ENCODE measurements at regions not wholly inside any gene's neighbourhood (a gene's known extent, or its start where the extent isn't known, plus 50 kb on each side); places are given as distances from the start of the nearest gene placed in this dataset.

DNA sequence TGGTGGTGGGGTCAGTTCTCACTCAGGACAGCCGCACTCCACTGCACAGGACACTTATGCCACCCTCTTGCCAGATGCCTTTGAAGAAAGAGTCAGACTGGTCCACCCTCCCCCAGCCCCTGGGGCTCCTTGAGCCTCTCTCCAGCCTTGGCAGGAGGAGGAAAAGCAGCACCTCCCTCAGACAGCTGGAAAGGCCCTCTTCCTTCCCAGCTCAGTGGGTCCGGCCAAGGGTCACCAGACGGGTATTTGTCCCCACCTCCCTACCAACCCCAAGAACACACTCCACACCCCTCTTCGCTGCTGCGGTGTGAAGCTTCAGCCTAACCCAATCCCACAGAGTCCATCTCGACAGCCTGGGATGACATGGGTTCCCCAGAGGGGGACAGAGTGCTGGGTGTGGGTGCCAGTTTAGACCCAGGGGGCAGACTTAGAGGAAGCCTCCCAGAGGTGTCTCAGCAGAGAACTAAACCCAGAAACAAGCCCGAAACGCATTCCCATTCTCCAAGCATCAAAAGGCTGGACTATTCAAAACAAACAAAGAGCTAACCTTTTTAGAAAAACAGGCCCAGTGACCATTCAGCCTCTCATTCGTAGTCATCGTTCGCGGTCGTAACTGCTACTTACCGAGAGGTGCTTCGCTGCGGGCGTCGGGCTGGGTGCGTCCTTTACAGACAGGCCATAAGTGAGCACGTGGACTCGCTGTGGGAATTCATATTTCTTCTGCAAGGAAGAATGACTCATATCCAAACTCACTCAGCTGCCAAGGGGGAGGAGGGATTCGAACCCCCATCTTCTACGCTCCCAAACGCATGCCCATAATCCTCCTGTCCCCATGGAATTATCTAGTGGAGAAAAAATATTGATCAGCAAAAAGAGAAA is 57.5 kb upstream of the ANO1 start:
- Mint-ChIP-seq H3K9me3 (no peaks in the 10 kb centered on the region), H3K27ac (no peak overlapping the region), H3K36me3 (no peaks in the 10 kb centered on the region), H3K4me1 (ENCODE audit: low read depth in 2 of 2) (no peaks in the 10 kb centered on the region), H3K4me3 (no peak overlapping the region), H3K27me3 (peaks cover 3 to 8% of the 10 kb centered on the region in 2 donors)
- no peak for ATAC-seq
- no peak for DNase-seq (ENCODE audit: low spot score)

DNA sequence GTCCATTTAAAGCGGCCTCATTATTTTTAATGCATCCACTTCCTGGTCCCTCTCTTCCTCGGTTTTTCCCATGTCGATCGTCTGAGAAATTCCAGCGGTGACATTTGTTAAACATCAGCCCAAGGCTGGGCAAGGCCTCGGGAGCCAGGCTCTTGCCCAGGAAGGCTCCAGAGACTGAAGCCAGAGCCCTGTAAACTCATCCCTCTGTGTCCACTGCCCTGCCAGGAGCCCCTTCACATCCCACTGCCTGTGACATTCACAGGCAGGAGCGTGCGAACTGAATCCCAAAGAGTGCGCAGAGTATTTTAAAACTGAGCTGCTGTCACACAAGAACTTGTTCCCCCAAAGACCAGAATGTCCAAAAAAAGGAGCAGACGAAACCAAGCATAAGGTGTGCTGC is 56.5 kb upstream of the ANO1 start:
- H3K4me1 Mint-ChIP-seq (ENCODE audit: low read depth in 2 of 2): no peaks in the 10 kb centered on the region
- H3K4me3 Mint-ChIP-seq: no peak overlapping the region
- no peaks in the 10 kb centered on the region for H3K36me3 Mint-ChIP-seq
- H3K9me3 Mint-ChIP-seq: no peaks in the 10 kb centered on the region
- no peak overlapping the region for H3K27ac Mint-ChIP-seq
- DNase-seq (ENCODE audit: low spot score): no peak
- no peak for ATAC-seq
- peaks cover 3 to 8% of the 10 kb centered on the region in 2 donors for H3K27me3 Mint-ChIP-seq

DNA sequence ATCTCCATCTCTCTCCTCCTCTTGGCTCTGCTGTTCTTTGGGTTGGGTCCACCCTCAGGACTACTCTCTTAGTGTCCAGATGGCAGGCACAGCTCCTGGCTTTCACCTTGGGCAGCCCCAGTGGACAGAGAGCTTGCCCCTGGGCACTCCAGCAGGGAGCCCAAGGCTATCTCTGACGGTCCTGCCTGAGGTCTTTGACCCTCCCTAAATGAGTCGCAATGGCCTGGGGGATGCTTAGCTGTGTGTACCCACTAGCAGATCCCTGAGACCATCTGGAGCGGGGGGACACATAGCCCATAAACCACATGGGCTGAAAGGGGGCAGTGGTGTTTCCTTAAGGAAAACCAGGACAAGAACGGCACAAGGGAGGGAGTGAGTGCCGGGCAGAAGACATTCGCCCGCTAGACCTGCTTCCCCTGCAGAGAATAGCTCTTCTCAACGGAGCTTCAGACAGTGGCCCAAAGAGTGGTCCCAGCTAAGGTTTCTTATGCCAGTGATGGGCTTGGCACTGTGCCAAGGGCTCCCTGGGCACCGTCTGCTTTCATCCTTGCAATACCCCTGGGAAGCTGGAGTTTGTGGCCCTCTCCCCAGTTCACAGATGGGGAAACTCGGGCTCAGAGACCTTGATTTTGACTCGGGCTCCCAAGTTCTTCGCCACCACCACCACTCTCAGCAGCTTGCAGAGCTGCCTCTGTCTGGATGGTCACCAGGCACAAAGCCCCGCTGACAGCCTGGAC is 53.9 kb upstream of the ANO1 start:
- no peak overlapping the region for H3K4me3 Mint-ChIP-seq
- no peak for ATAC-seq
- no peak for DNase-seq (ENCODE audit: low spot score)
- H3K36me3 Mint-ChIP-seq: no peaks in the 10 kb centered on the region
- no peak overlapping the region for H3K27ac Mint-ChIP-seq
- no peaks in the 10 kb centered on the region for H3K4me1 Mint-ChIP-seq (ENCODE audit: low read depth in 2 of 2)
- H3K27me3 Mint-ChIP-seq: peaks cover 3 to 8% of the 10 kb centered on the region in 2 donors
- no peaks in the 10 kb centered on the region for H3K9me3 Mint-ChIP-seq

DNA sequence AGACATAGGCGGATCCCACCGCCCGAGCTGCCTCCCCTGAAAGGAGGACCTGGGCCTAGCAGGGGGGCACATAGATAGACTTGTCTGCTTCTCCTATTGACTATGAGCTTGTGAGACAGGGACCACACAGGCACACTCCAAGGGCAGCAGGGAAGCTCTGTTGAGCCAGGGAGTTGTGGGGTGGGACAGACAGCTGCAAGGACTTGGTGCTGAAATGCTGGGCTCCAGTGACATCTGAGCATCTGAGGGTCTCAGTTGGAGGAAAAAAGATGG is 53.4 kb upstream of the ANO1 start:
- no peaks in the 10 kb centered on the region for H3K9me3 Mint-ChIP-seq
- peaks cover 3 to 8% of the 10 kb centered on the region in 2 donors for H3K27me3 Mint-ChIP-seq
- ATAC-seq: no peak
- no peak overlapping the region for H3K4me3 Mint-ChIP-seq
- no peak overlapping the region for H3K27ac Mint-ChIP-seq
- DNase-seq (ENCODE audit: low spot score): no peak
- no peaks in the 10 kb centered on the region for H3K36me3 Mint-ChIP-seq
- H3K4me1 Mint-ChIP-seq (ENCODE audit: low read depth in 2 of 2): no peaks in the 10 kb centered on the region

DNA sequence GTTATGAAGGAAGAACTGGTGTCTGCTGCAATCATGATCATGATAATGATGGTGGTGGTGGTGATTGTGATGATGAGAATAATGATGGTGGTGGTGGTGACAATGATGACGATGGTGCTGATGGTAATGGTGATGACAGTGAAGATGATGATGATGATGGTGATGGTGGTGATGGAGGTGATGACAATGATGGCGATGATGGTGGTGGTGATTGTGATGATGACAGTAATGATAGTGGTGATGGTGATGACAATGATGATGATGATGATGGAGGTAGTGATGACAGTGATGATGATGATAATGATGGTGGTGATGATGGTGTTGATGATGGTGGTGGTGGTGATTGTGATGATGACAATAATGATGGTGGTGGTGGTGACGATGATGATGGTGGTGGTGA is 52.8 kb upstream of the ANO1 start:
- H3K4me1 Mint-ChIP-seq (ENCODE audit: low read depth in 2 of 2): no peaks in the 10 kb centered on the region
- H3K4me3 Mint-ChIP-seq: no peak overlapping the region
- DNase-seq (ENCODE audit: low spot score): no peak
- peaks cover 3 to 8% of the 10 kb centered on the region in 2 donors for H3K27me3 Mint-ChIP-seq
- no peak overlapping the region for H3K27ac Mint-ChIP-seq
- no peaks in the 10 kb centered on the region for H3K36me3 Mint-ChIP-seq
- no peak for ATAC-seq
- H3K9me3 Mint-ChIP-seq: no peaks in the 10 kb centered on the region

DNA sequence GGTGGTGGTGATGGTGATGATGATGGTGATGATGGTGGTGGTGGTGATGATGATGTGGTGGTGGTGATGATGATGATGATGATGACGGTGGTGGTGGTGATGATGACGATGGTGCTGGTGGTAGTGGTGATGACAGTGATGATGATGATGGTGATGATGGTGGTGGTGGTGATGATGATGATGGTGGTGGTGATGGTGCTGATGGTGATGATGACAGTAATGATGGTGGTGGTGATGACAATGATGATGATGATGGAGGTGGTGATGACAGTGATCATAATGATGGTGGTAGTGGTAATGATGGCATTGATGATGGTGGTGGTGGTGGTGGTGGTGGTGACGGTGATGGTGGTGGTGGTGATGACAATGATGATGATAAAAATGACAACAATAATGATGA is 52.1 kb upstream of the ANO1 start:
- Mint-ChIP-seq H3K9me3 (no peaks in the 10 kb centered on the region), H3K36me3 (no peaks in the 10 kb centered on the region), H3K27me3 (peaks cover 3 to 8% of the 10 kb centered on the region in 2 donors), H3K27ac (no peak overlapping the region), H3K4me1 (ENCODE audit: low read depth in 2 of 2) (no peaks in the 10 kb centered on the region), H3K4me3 (no peak overlapping the region)
- DNase-seq (ENCODE audit: low spot score) (no peak), ATAC-seq (no peak)

DNA sequence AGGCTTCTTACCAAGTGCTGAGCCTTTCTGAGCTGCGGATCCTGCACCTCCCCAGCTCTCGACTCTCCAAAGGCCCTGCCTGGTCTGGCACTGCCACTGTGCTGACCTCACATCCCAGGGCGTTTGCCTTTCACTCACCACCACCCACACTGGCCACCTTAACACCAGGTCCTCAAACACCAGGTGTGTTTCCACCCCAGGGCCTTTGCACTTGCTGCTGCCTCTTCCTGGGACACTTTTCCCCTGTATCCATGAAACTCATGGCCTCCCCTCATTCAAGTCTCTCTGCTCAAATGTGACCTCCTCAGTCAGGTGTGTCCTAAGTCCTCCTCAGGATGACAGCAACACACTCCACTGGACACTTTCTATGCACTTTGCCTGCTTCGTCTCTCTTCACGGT is 51.4 kb upstream of the ANO1 start:
- no peaks in the 10 kb centered on the region for H3K9me3 Mint-ChIP-seq
- H3K36me3 Mint-ChIP-seq: no peaks in the 10 kb centered on the region
- H3K4me3 Mint-ChIP-seq: no peak overlapping the region
- DNase-seq (ENCODE audit: low spot score) (no peak), ATAC-seq (no peak)
- H3K27me3 Mint-ChIP-seq: peaks cover 3 to 8% of the 10 kb centered on the region in 2 donors
- H3K4me1 Mint-ChIP-seq (ENCODE audit: low read depth in 2 of 2): no peaks in the 10 kb centered on the region
- H3K27ac Mint-ChIP-seq: no peak overlapping the region

DNA sequence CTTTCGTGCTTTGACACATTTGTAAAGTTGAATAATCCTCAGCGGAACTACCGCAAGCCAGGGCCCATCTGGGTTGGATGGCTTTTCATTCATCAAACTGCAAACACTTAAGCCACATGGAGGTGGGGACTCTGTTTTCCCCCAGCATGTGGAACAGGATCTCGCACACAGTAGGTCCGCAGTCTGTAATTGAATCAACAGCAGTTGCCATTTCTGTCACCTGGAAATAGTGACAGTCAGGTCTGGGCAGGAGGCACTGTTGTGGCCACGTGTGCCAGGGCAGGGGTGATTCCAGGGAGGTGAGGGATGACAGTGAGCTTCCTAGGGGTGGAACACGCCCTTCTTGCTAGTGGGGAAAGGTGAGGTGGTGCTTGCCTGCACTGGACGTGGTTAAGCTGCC is 50.7 kb upstream of the ANO1 start:
- no peak for ATAC-seq
- H3K27ac Mint-ChIP-seq: no peak overlapping the region
- no peaks in the 10 kb centered on the region for H3K4me1 Mint-ChIP-seq (ENCODE audit: low read depth in 2 of 2)
- H3K4me3 Mint-ChIP-seq: no peak overlapping the region
- no peaks in the 10 kb centered on the region for H3K9me3 Mint-ChIP-seq
- H3K36me3 Mint-ChIP-seq: no peaks in the 10 kb centered on the region
- peaks cover 7 to 14% of the 10 kb centered on the region in 2 donors for H3K27me3 Mint-ChIP-seq
- DNase-seq (ENCODE audit: low spot score): no peak

DNA sequence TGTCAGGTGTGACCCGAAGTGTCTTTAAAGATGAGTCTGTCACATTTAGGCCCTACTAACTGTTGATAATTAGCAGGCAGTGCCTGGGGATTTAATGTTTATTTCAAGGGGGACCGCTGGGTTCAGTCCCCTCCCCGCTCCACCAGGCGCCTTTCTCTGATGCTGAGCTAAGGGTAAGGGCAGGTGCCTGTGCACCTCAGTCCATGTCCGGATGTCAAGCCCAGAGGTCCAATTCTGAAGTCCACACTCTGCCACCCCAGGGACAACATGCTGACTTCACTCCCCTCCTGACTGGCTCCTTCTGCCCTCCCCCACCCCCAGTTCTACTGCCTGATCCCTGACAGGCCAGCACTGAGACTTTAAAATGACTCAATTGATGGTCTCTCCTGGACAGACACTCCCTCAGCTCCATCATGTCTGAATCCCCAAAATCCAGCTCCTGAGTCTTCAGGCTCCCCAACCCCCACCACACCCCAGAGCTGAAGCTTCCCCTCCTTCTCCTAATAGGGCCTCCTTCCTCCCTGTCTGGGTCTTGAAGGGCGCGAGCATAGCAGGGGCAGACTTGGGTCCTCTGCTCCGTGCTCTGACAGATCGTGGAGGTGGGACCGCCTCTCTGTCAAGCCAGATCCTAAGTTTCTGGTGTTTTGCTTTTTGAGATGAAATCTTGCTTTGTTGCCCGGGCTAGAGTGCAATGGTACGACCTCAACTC is 49.8 kb upstream of the ANO1 start:
- no peaks in the 10 kb centered on the region for H3K9me3 Mint-ChIP-seq
- no peak overlapping the region for H3K27ac Mint-ChIP-seq
- H3K4me3 Mint-ChIP-seq: no peak overlapping the region
- H3K4me1 Mint-ChIP-seq (ENCODE audit: low read depth in 2 of 2): no peaks in the 10 kb centered on the region
- H3K27me3 Mint-ChIP-seq: peaks cover 10% of the 10 kb centered on the region in 2 donors
- H3K36me3 Mint-ChIP-seq: no peaks in the 10 kb centered on the region
- DNase-seq (ENCODE audit: low spot score): no peak
- peak in 1 of 2 donors; percentile 29 for ATAC-seq
